HG02938 (cell line): ENCODE measurements at regions not wholly inside any gene's neighbourhood (a gene's known extent, or its start where the extent isn't known, plus 50 kb on each side); places are given as distances from the start of the nearest gene placed in this dataset.
"Not testable (repeated sequence)": the region's sequence is repeated elsewhere in the genome, so short reads cannot be mapped to it uniquely, and the experiment has no call there.

Experiments
- ATAC-seq: cut with Tn5 transposase; IDR thresholded peaks from one replicate; pipeline ENCODE4 v1.9.1; 2021; ENCODE audit warnings: mild to moderate bottlenecking, moderate library complexity; ENCODE audit not compliant: unreplicated experiment

GRCh38 chr1:199794105-199794863, 233.2 kb upstream of the NR5A2 start:
- no peak for ATAC-seq

- ATAC-seq: no peak
These were observed 228.4 kb upstream of the NR5A2 start for GRCh38 chr1:199799116-199799515.

DNA sequence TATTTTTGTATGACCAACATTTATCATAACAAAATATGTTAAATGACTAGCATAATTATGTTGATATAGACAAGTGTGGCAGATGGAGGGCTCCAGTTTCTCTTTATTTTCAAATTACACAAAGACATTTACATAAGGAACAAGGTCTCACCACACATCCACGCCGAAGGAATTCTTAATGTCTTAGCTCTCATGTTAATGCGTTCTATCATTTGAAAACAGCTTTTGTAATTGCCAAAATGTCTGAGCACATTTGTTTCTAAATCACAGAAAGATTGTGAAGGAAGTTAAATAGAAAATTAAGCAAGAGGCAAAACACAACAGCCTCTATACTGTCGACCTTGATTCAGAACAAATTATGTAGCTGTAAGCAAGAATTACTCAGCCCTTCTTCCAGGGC, 223.0 kb upstream of the NR5A2 start:
- no peak for ATAC-seq

DNA sequence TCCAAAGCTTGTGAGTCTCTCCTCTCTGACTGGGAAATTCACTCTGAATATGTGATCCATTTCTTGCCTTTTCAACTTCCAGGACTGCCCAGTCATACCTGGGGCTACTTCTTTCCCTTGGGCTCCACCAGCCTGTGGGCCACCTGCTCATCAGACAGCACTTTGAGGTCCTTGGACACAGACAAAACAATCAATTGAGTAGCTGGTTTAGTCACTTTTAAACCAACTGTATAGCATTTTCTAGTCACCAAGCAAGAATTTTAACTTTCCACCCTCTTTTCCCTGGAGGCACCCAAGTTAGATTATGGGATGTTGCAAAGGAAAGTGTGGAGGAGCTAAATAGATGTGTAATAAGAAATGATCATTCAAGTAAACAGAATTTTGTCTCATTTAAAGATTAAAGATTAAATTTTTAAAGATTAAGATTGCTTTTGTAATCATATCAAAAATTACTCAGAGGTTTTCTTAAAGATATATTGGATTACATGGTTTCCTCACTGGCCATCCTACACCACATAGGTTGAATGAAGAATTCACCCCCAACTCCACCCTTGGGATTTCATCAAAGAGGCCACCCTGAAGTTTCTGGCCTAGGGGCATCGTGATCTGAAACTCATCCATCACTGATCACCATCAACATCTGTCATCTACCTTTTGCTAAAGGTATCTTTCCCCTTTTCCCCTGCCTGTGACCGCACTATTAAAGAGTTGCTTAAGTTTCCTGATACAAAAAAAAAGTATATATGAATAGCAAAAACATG, 219.2 kb upstream of the NR5A2 start:
- no peak for ATAC-seq

- ATAC-seq: no peak
These were observed 218.2 kb upstream of the NR5A2 start for GRCh38 chr1:199809311-199809710.

DNA sequence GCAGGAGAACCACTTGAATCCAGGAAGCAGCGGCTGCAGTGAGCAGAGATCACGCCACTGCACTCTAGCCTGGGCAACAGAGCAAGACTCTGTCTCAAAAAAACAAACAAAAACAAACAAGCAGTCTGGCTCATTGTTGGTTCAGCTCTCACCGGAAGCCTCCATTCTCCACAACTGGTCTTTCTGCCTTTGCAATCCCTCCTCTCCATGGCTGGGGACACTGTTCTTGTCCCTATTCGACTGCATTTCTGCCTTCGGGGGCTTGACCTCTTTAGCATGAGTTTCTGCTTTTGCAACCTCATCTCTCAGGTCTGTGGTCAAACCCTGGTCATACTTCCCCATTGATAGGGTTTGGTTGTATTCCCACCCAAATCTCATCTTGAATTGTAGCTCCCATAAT, 216.3 kb upstream of the NR5A2 start:
- ATAC-seq: no peak

GRCh38 chr1:199813198-199813597, 214.3 kb upstream of the NR5A2 start:
- no peak for ATAC-seq

- no peak for ATAC-seq
These were observed 211.6 kb upstream of the NR5A2 start for GRCh38 chr1:199815947-199816346.

GRCh38 chr1:199817266-199817665, 210.2 kb upstream of the NR5A2 start:
- ATAC-seq: no peak

- ATAC-seq: no peak
These were observed 206.3 kb upstream of the NR5A2 start for GRCh38 chr1:199821029-199821779.

DNA sequence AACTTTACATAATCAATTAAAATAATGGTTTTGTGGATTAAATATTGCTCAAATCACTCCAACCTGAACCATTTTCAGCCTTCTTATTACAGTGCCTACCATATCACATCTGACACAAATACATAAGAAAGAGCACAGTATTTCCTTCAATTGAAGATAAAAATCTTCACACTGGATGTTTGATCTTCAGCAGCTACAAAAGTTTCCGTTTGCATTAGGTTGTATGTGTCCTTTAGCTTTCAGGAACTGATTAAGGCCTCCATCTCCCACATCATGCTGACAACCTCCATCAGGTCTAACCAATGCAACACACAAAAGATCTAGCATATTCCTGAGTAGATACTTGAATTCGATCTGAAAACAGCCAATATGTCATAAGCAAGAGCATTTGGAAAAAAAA, 195.1 kb upstream of the NR5A2 start:
- no peak for ATAC-seq

GRCh38 chr1:199834711-199835110, 192.8 kb upstream of the NR5A2 start:
- no peak for ATAC-seq

- no peak for ATAC-seq
These were observed 191.1 kb upstream of the NR5A2 start for GRCh38 chr1:199836430-199836829.

- no peak for ATAC-seq
These were observed 190.2 kb upstream of the NR5A2 start for GRCh38 chr1:199837321-199837720.

GRCh38 chr1:199839608-199840007, 187.9 kb upstream of the NR5A2 start:
- not testable (repeated sequence) for ATAC-seq

GRCh38 chr1:199843096-199843495, 184.4 kb upstream of the NR5A2 start:
- not testable (repeated sequence) for ATAC-seq

- ATAC-seq: no peak
These were observed 183.6 kb upstream of the NR5A2 start for GRCh38 chr1:199843861-199844260.

GRCh38 chr1:199847021-199847420, 180.5 kb upstream of the NR5A2 start:
- ATAC-seq: no peak

DNA sequence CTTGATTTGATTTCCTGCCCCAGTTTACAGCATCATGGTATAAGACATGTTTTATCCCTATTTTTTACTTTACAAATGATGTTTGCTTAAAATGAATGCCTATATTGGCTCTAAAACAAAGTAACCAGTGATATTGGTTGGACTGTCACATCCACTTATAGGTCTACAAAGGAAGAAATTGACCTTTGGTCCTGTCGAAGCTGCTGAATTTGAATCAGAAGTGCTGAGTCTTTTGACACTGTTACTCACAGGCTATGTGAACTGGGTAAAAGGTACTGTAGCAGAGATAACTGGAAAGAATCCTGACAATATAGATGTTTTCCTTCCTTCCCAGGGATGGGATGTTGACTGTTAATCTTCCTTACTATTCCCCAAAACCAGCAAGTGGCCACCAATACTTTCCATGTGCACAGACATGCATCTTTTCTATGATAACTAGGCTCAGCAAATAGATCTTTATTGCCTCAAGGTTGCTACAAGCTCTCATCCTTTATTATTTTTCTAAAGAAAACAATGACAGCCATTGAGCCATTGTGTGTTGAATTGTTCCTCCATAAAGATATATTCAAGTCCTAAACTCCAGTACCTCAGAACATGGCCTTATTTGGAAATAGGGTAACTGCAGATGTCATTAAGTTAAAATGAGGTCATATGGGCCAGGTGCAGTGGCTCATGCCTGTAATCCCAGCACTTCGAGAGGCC, 175.9 kb upstream of the NR5A2 start:
- no peak for ATAC-seq

DNA sequence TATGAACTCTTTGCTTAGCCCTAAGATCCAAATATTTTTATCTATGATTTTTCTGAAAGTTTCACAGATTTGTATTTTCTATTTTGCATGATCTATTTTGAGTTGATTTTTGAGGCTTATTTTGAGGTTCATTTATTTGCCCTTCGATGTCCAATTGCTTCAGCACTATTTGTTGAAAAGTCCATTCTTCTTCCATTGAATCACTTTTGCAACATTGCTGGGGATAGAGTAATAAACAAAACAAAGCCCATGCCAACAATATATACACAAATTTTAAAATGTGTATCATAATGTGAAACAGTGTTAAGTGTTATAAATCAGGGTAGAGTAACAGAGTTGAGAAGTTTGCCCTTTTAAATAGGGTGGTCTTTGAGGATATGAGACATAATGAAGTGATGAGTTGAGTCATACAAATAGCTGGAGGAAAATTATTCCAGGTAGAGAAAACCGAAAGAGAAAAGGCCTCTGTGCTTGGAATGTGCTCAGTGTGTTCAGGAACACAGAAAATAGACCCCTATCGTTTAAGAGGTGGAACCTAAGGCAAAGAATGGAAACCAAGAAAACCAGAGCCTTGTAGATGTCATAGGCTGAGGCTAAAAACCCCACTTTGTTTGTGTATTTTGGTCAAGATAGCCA, 172.7 kb upstream of the NR5A2 start:
- ATAC-seq: no peak

DNA sequence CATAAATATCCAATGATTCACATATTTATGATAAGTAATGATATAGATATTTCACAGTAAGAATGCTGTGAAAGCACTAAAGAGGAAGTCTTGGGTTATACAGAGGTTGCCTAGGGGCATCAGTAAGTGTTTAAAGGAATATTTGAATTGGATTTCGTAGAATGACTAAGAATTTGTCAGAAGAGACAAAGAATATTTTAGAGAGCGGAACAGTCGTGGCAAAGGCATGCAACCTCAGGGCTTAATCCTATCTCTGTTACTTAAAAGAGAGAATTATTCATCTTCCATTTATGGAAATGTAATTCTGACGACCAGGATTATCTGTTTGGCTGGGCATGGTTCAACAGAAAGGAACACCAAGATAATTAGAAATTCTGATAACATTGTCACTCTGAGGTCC, 171.9 kb upstream of the NR5A2 start:
- no peak for ATAC-seq
